ENCODE measurements at regions not wholly inside any gene's neighbourhood (a gene's known extent, or its start where the extent isn't known, plus 50 kb on each side); places are given as distances from the start of the nearest gene placed in this dataset.
"Not testable (repeated sequence)": the region's sequence is repeated elsewhere in the genome, so short reads cannot be mapped to it uniquely, and the experiment has no call there.

DNA sequence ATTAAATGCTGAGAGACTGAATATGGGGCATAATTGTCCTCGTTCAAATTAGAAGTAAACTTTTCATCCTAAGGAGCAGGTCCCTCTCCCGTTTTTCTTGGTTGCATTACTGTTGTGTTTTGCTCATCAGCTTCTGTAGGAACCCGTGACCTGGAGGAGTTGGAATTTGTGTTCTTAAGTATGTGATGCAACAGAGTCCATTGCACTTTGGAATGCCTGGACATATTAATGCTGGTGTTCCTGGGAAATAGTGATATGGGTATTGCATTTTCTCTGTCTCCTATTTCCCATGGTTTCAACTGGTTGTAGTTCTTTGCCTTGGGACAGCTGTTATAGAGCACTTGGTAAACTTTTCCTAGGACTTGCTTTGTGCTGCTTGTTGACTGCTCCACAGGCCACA lies 417.8 kb upstream of the LCORL start:
- Mint-ChIP-seq H3K9me3 (peaks cover 52% of the 10 kb centered on the region), H3K27me3 (ENCODE audit: insufficient read depth) (no peaks in the 10 kb centered on the region; the same call in 1 of the 2 replicates), H3K36me3 (ENCODE audit: low read depth) (no peaks in the 10 kb centered on the region), H3K27ac (no peak overlapping the region), H3K4me1 (ENCODE audit: low read depth) (no peaks in the 10 kb centered on the region), H3K4me3 (no peak overlapping the region)
- DNase-seq: no peak
- TF ChIP-seq, protein P1, sequence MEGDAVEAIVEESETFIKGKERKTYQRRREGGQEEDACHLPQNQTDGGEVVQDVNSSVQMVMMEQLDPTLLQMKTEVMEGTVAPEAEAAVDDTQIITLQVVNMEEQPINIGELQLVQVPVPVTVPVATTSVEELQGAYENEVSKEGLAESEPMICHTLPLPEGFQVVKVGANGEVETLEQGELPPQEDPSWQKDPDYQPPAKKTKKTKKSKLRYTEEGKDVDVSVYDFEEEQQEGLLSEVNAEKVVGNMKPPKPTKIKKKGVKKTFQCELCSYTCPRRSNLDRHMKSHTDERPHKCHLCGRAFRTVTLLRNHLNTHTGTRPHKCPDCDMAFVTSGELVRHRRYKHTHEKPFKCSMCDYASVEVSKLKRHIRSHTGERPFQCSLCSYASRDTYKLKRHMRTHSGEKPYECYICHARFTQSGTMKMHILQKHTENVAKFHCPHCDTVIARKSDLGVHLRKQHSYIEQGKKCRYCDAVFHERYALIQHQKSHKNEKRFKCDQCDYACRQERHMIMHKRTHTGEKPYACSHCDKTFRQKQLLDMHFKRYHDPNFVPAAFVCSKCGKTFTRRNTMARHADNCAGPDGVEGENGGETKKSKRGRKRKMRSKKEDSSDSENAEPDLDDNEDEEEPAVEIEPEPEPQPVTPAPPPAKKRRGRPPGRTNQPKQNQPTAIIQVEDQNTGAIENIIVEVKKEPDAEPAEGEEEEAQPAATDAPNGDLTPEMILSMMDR (IDR thresholded peaks at IDR 0.05): no peak

DNA sequence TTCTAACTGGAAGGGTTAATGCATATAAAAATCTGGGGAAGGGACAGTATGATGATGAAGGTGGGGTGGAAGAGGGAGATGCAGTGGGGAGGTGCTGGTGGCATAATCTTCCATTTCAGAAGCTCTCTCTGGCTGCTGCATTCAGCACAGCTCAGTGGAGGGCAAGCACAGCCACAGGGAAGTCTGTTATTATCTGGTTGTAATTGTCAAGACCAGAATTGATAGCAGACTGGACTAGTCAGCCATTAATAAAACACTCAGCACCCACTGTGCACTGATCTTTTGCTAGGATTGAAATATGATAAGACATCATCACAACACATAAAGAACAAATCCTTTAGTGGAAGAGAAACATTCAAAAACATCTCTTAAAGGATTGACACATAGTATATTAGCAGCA lies 414.2 kb upstream of the LCORL start:
- no peak for DNase-seq
- no peak overlapping the region for H3K4me3 Mint-ChIP-seq
- H3K9me3 Mint-ChIP-seq: peaks cover 53% of the 10 kb centered on the region
- no peaks in the 10 kb centered on the region; the same call in 1 of the 2 replicates for H3K27me3 Mint-ChIP-seq (ENCODE audit: insufficient read depth)
- no peaks in the 10 kb centered on the region for H3K4me1 Mint-ChIP-seq (ENCODE audit: low read depth)
- TF ChIP-seq, protein P1 (IDR thresholded peaks at IDR 0.05): no peak
- H3K36me3 Mint-ChIP-seq (ENCODE audit: low read depth): no peaks in the 10 kb centered on the region
- no peak overlapping the region for H3K27ac Mint-ChIP-seq

DNA sequence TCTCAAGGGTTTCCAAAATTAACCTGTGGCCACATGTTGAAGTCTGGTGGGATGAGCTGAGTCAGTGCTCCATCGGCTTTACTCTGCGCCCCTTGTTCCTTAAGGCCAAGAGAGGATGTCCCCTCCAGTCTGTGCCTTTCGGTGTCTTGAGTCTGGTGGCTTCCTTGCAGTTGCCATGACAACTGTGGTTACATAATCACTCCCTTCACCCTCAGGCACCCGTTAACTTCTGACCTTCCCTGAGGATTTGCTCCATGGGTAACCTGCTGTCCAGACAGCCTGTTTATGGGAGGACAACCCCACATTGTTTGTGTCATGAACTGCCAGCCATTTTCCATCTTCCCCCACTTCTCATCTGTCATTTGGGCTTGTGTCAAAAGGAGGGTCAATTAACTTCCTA lies 401.1 kb upstream of the LCORL start:
- Mint-ChIP-seq H3K27me3 (ENCODE audit: insufficient read depth) (no peaks in the 10 kb centered on the region), H3K4me1 (ENCODE audit: low read depth) (no peaks in the 10 kb centered on the region)
- TF ChIP-seq, protein P1 (IDR thresholded peaks at IDR 0.05): no peak

DNA sequence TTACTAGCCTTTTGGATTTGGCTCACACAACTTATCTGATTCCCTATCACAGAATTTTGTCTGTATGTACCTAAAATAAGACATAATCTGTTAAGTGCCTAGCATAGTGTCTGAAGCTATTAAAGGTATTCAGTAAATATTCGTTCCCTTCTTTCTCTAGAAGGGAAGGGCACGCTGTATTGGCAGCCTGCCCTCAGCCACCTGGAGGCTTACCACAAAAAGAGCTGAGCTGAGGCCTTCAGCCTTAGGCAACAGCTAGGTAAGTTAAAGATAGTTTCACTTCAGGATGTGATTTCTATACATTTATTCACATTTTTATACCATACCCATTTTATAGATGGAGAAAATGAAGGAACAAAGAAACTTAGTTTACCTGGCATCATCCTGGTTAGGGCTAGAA lies 400.0 kb upstream of the LCORL start:
- Mint-ChIP-seq H3K4me3 (no peak overlapping the region), H3K9me3 (peaks cover 30% of the 10 kb centered on the region), H3K27ac (no peak overlapping the region), H3K36me3 (ENCODE audit: low read depth) (no peaks in the 10 kb centered on the region), H3K27me3 (ENCODE audit: insufficient read depth) (no peaks in the 10 kb centered on the region), H3K4me1 (ENCODE audit: low read depth) (no peaks in the 10 kb centered on the region)
- TF ChIP-seq, protein P1 (IDR thresholded peaks at IDR 0.05): no peak
- DNase-seq: no peak

More for the DNA sequence above, 401.1 kb upstream of the LCORL start:
- DNase-seq: no peak
- Mint-ChIP-seq H3K4me3 (no peak overlapping the region), H3K9me3 (peaks cover 22% of the 10 kb centered on the region), H3K27ac (no peak overlapping the region), H3K36me3 (ENCODE audit: low read depth) (no peaks in the 10 kb centered on the region)

DNA sequence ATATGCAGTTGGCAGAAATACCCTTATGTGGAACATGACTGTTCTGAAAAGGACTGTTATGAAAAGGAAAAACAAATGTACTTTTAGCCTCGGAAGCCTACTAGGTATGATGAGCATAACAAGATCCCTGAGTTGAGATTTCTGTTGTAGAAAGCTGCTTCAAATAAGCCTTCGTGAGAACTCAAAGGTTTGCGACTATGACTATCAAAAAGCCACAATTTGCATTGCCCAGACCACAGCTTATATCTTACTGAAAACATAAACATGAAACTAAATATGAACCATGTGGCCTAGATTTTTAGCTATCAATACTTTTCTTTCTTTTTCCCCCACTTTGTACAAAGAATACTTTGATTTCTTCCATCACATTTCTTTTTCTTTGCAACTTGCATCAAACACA lies 398.2 kb upstream of the LCORL start:
- no peaks in the 10 kb centered on the region for H3K4me1 Mint-ChIP-seq (ENCODE audit: low read depth)

DNA sequence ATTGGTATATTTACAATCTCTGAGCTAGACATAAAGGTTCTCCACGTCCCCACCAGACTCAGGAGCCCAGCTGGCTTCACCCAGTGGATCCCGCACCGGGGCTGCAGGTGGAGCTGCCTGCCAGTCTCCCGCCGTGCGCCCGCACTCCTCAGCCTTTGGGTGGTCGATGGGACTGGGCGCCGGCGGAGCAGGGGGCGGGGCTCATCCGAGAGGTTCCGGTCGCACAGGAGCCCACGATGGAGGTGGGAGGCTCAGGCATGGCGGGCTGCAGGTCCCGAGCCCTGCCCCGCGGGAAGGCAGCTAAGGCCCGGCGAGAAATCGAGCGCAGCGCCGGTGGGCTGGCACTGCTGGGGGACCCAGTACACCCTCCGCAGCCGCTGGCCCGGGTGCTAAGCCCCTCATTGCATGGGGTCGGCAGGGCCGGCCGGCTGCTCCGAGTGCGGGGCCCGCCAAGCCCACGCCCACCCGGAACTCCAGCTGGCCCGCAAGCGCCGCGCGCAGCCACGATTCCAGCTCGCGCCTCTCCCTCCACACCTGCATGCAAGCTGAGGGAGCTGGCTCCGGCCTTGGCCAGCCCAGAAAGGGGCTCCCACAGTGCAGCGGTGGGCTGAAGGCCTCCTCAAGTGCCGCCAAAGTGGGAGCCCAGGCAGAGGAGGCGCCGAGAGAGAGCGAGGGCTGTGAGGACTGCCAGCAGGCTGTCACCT lies 396.8 kb upstream of the LCORL start:
- peaks cover 43% of the 10 kb centered on the region for H3K9me3 Mint-ChIP-seq
- not testable (repeated sequence) for H3K4me3 Mint-ChIP-seq; DNase-seq; H3K4me1 Mint-ChIP-seq (ENCODE audit: low read depth); H3K27ac Mint-ChIP-seq; H3K36me3 Mint-ChIP-seq (ENCODE audit: low read depth); H3K27me3 Mint-ChIP-seq (ENCODE audit: insufficient read depth)

More for the DNA sequence above, 398.2 kb upstream of the LCORL start:
- Mint-ChIP-seq H3K27ac (no peak overlapping the region), H3K36me3 (ENCODE audit: low read depth) (no peaks in the 10 kb centered on the region), H3K4me3 (no peak overlapping the region), H3K27me3 (ENCODE audit: insufficient read depth) (no peaks in the 10 kb centered on the region), H3K9me3 (peaks cover 47% of the 10 kb centered on the region)
- TF ChIP-seq, protein P1 (IDR thresholded peaks at IDR 0.05): no peak
- DNase-seq: no peak

DNA sequence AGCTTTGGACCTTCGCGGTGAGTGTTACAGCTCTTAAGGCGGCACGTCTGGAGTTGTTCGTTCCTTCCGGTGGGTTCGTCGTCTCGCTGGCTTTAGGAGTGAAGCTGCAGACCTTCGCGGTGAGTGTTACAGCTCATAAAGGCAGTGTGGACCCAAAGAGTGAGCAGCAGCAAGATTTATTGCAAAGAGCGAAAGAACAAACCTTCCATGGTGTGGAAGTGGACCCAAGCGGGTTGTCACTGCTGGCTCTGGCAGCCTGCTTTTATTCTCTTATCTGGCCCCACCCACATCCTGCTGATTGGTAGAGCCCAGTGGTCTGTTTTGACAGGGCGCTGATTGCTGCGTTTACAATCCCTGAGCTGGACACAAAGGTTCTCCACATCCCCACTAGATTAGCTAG lies 396.1 kb upstream of the LCORL start:
- H3K36me3 Mint-ChIP-seq (ENCODE audit: low read depth); H3K27ac Mint-ChIP-seq; H3K4me1 Mint-ChIP-seq (ENCODE audit: low read depth); H3K27me3 Mint-ChIP-seq (ENCODE audit: insufficient read depth); DNase-seq; H3K4me3 Mint-ChIP-seq: not testable (repeated sequence)
- H3K9me3 Mint-ChIP-seq: peaks cover 39% of the 10 kb centered on the region
